Thyroid gland (tissue), 4 donors: ENCODE measurements at regions not wholly inside any gene's neighbourhood (a gene's known extent, or its start where the extent isn't known, plus 50 kb on each side); places are given as distances from the start of the nearest gene placed in this dataset.

Experiments
- POLR2A ChIP-seq, 2 donors: fragments of 450-650 bp; IDR thresholded peaks; one replicate each; pipeline ENCODE4 v1.6.1; 2017; ENCODE audit warnings: antibody characterized with exemption in 2 of 2, mild to moderate bottlenecking in 2 of 2, moderate library complexity in 1 of 2
- TF ChIP-seq, protein P1 (sequence below), 6 experiments: fragments of 200-600 bp in 3 of 6; fragments of 450-650 bp in 3 of 6; sonication (generic) in 3 of 6; IDR thresholded peaks; one replicate each; pipeline ENCODE4 v1.5.1; 2016 to 2019; ENCODE audit warnings: antibody characterized with exemption in 6 of 6, mild to moderate bottlenecking in 2 of 6, inconsistent platforms in 1 of 6, moderate library complexity in 1 of 6

DNA sequence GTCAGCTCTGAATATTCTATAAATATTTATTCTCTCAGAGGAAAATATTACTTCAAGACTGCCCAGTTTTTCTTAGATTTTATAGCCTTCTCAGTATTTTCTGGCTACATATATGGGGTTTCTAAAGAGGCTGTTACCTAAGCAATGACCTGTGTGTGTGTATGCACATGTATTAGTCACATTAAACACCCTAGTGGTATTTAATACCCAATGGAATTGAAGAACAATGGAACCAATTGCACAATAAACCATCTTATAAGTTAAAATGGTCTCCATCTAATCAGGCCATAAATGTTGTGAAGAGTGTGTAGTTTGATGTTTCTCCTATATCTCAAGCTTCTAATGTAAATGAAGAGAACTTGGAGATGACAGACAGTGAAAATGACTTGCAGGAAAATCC, 450.0 kb downstream of the SPATA31D1 start:
- TF ChIP-seq, protein P1, sequence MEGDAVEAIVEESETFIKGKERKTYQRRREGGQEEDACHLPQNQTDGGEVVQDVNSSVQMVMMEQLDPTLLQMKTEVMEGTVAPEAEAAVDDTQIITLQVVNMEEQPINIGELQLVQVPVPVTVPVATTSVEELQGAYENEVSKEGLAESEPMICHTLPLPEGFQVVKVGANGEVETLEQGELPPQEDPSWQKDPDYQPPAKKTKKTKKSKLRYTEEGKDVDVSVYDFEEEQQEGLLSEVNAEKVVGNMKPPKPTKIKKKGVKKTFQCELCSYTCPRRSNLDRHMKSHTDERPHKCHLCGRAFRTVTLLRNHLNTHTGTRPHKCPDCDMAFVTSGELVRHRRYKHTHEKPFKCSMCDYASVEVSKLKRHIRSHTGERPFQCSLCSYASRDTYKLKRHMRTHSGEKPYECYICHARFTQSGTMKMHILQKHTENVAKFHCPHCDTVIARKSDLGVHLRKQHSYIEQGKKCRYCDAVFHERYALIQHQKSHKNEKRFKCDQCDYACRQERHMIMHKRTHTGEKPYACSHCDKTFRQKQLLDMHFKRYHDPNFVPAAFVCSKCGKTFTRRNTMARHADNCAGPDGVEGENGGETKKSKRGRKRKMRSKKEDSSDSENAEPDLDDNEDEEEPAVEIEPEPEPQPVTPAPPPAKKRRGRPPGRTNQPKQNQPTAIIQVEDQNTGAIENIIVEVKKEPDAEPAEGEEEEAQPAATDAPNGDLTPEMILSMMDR (IDR thresholded peaks at IDR 0.05): no peak
- no peak for TF ChIP-seq POLR2A (IDR thresholded peaks at IDR 0.05)
